Nephron (organoid): ENCODE measurements at regions not wholly inside any gene's neighbourhood (a gene's known extent, or its start where the extent isn't known, plus 50 kb on each side); places are given as distances from the start of the nearest gene placed in this dataset.
"Not testable (repeated sequence)": the region's sequence is repeated elsewhere in the genome, so short reads cannot be mapped to it uniquely, and the experiment has no call there.

Experiments
- H3K27ac Mint-ChIP-seq, 3 experiments: 2 replicates each; pipeline ENCODE4 v1.8.0; 2020; ENCODE audit warnings: mixed read lengths in 3 of 3, mild to moderate bottlenecking in 2 of 3, moderate library complexity in 1 of 3
- H3K27me3 Mint-ChIP-seq: 2 replicates; pipeline ENCODE4 v1.8.0; 2021; ENCODE audit warnings: low read depth, mild to moderate bottlenecking, moderate library complexity, mixed read lengths
- H3K36me3 Mint-ChIP-seq: 2 replicates; pipeline ENCODE4 v1.8.0; 2020; ENCODE audit warnings: low read depth, mixed read lengths
- H3K4me1 Mint-ChIP-seq: 2 replicates; pipeline ENCODE4 v1.8.0; 2020; ENCODE audit warnings: mixed read lengths
- H3K4me3 Mint-ChIP-seq, 3 experiments: 2 replicates each; pipeline ENCODE4 v1.8.0; 2020; ENCODE audit warnings: mild to moderate bottlenecking in 3 of 3, mixed read lengths in 3 of 3, moderate library complexity in 2 of 3
- H3K9me3 Mint-ChIP-seq: 2 replicates; pipeline ENCODE4 v1.8.0; 2020; ENCODE audit warnings: mixed read lengths
- CTCF ChIP-seq, 3 experiments: fragments of 200-600 bp; sonication (generic); IDR thresholded peaks; one replicate each; pipeline ENCODE4 v1.5.0; 2021; ENCODE audit warnings: antibody characterized with exemption in 3 of 3; ENCODE audit not compliant: unreplicated experiment in 3 of 3

GRCh38 chr14:101683365-101683764, 78.1 kb upstream of the PPP2R5C start:
- H3K4me1 Mint-ChIP-seq = no peaks in the 10 kb centered on the region
- H3K9me3 Mint-ChIP-seq = peaks cover 3% of the 10 kb centered on the region
- TF ChIP-seq CTCF (IDR thresholded peaks at IDR 0.05; ENCODE audit: unreplicated experiment in 3 of 3) = no peak
- H3K27ac Mint-ChIP-seq = no peak overlapping the region
- H3K27me3 Mint-ChIP-seq = peaks cover 37% of the 10 kb centered on the region
- no peak overlapping the region for H3K4me3 Mint-ChIP-seq
- no peaks in the 10 kb centered on the region for H3K36me3 Mint-ChIP-seq

DNA sequence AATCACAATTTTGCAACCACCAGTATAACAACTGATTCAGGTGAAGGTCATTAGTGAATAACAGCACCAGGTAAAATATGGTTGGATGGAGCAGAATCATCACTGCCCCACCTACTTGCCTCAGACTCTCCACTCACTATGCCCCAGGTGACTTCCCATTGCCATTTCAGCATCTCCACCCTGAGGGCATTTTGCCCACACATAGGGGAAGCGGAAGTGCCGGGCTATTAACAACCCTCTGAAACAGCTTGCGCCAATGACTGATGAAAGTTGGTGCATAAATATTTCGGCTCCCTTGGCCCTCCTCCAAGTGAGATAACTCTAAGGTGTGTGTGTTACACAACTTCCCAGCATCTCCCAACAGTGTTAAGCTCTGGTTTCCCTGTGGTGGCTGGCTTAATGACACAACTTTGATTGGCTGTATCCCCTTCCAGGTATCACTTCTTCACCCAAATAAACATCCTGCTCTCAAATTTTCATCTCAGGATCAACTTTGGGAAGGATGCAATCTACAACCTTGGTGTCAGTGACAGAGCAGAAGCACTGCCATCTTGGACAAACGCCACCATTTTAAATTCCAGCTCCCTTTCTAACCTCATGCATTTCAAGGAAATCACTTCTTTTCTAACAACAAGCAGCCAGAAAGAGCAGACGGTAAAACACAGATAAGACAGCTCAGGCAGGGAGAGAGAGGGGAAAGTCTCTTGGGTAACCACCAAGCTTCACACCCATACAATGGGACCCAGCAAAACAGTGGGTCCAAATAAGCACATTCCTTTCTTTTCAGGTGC, 73.6 kb upstream of the PPP2R5C start:
- Mint-ChIP-seq H3K9me3 (peaks cover 6% of the 10 kb centered on the region), H3K4me1 (no peaks in the 10 kb centered on the region), H3K27me3 (peaks cover 46% of the 10 kb centered on the region), H3K27ac (no peak overlapping the region), H3K4me3 (no peak overlapping the region), H3K36me3 (no peaks in the 10 kb centered on the region)
- TF ChIP-seq CTCF (IDR thresholded peaks at IDR 0.05; ENCODE audit: unreplicated experiment in 3 of 3) = no peak

GRCh38 chr14:101689039-101689501, 72.4 kb upstream of the PPP2R5C start:
- Mint-ChIP-seq H3K36me3 (no peaks in the 10 kb centered on the region), H3K27ac (no peak overlapping the region), H3K27me3 (peaks cover 37% of the 10 kb centered on the region), H3K4me3 (no peak overlapping the region), H3K4me1 (no peaks in the 10 kb centered on the region), H3K9me3 (peaks cover 6% of the 10 kb centered on the region)
- TF ChIP-seq CTCF (IDR thresholded peaks at IDR 0.05; ENCODE audit: unreplicated experiment in 3 of 3) = no peak

DNA sequence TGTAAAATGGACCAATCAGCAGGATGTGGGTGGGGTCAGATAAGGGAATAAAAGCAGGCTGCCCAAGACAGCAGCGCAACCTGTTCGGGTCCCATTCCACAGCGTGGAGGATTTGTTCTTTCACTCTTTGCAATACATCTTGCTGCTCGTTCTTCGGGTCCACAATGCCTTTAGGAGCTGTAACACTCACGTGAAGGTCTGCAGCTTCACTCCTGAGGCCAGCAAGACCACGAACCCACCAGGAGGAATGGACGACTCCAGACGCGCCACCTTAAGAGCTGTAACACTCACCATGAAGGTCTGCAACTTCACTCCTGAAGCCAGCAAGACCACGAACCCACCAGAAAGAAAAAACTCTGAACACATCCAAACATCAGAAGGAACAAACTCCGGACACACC, 71.5 kb upstream of the PPP2R5C start:
- not testable (repeated sequence) for H3K9me3 Mint-ChIP-seq, H3K36me3 Mint-ChIP-seq, H3K27ac Mint-ChIP-seq, H3K4me3 Mint-ChIP-seq, H3K4me1 Mint-ChIP-seq
- H3K27me3 Mint-ChIP-seq = peaks cover 29% of the 10 kb centered on the region

- H3K9me3 Mint-ChIP-seq = peaks cover 24% of the 10 kb centered on the region
- H3K27me3 Mint-ChIP-seq = peaks cover 28% of the 10 kb centered on the region
- H3K4me3 Mint-ChIP-seq = no peak overlapping the region
- H3K27ac Mint-ChIP-seq = no peak overlapping the region
- no peaks in the 10 kb centered on the region for H3K4me1 Mint-ChIP-seq
- H3K36me3 Mint-ChIP-seq = no peaks in the 10 kb centered on the region
- no peak for TF ChIP-seq CTCF (IDR thresholded peaks at IDR 0.05; ENCODE audit: unreplicated experiment in 3 of 3)
These were observed 65.8 kb upstream of the PPP2R5C start for GRCh38 chr14:101695659-101696058.

DNA sequence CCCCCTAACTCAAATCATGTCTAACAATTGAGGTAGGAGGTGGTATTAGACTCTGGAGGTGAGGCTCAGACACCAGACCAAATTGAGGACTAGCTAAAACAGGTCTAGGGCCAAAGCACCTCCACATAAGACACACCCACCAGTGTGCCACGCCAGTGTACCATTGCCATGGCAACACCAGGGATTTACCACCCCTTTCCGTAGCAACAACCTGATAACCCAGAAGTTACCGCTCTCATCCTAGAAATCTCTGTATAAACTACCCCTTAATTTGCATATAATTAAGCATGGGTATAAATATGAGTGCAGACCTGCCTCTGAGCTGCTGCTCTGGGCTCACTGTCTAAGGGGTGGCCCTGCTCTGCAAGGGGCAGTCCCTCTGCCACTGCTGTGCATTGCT, 57.4 kb upstream of the PPP2R5C start:
- Mint-ChIP-seq H3K27ac (no peak overlapping the region), H3K9me3 (peaks cover 2% of the 10 kb centered on the region)

More for the DNA sequence above, 57.4 kb upstream of the PPP2R5C start:
- Mint-ChIP-seq H3K4me3 (no peak overlapping the region), H3K4me1 (peaks cover 12% of the 10 kb centered on the region), H3K27me3 (peaks cover 51% of the 10 kb centered on the region), H3K36me3 (no peaks in the 10 kb centered on the region)
- no peak for TF ChIP-seq CTCF (IDR thresholded peaks at IDR 0.05; ENCODE audit: unreplicated experiment in 3 of 3)
